NCI-H524 (cell line): ENCODE measurements at regions not wholly inside any gene's neighbourhood (a gene's known extent, or its start where the extent isn't known, plus 50 kb on each side); places are given as distances from the start of the nearest gene placed in this dataset.

ENCODE experiments used
- DNase-seq, 2 experiments: peaks; one replicate each; lab custom pipeline; 2025; lab: John Stamatoyannopoulos, UW

GRCh38 chr14:53516261-53516774 lies 363.2 kb upstream of the DDHD1 start:
- DNase-seq: no peak

- DNase-seq: no peak
Measured at GRCh38 chr14:53515276-53515675, 362.2 kb upstream of the DDHD1 start.

GRCh38 chr14:53514197-53514596 lies 361.1 kb upstream of the DDHD1 start:
- no peak for DNase-seq

GRCh38 chr14:53510281-53510912 lies 357.3 kb upstream of the DDHD1 start:
- no peak for DNase-seq

- peak in 1 of 2 experiments; percentile 38 for DNase-seq
Measured at GRCh38 chr14:53509276-53510244, 356.4 kb upstream of the DDHD1 start.

- DNase-seq: no peak
Measured at GRCh38 chr14:53501361-53502211, 348.5 kb upstream of the DDHD1 start.

GRCh38 chr14:53500191-53500590 lies 347.1 kb upstream of the DDHD1 start:
- DNase-seq: no peak

GRCh38 chr14:53496668-53497067 lies 343.5 kb upstream of the DDHD1 start:
- DNase-seq: no peak

- DNase-seq: no peak
Measured at GRCh38 chr14:53495846-53496343, 342.8 kb upstream of the DDHD1 start.

- DNase-seq: no peak
Measured at GRCh38 chr14:53494587-53494986, 341.5 kb upstream of the DDHD1 start.

- DNase-seq: no peak
Measured at GRCh38 chr14:53493860-53494259, 340.7 kb upstream of the DDHD1 start.

GRCh38 chr14:53493320-53493719 lies 340.2 kb upstream of the DDHD1 start:
- DNase-seq: no peak

- no peak for DNase-seq
Measured at GRCh38 chr14:53491884-53492277, 338.8 kb upstream of the DDHD1 start.

GRCh38 chr14:53491256-53491883 lies 338.2 kb upstream of the DDHD1 start:
- no peak for DNase-seq

GRCh38 chr14:53478174-53478573 lies 325.1 kb upstream of the DDHD1 start:
- no peak for DNase-seq

- peak in 1 of 2 experiments; percentile 5 for DNase-seq
Measured at GRCh38 chr14:53473480-53473879, 320.4 kb upstream of the DDHD1 start.

GRCh38 chr14:53472306-53472705 lies 319.2 kb upstream of the DDHD1 start:
- DNase-seq: no peak

GRCh38 chr14:53470351-53471043 lies 317.4 kb upstream of the DDHD1 start:
- no peak for DNase-seq

- DNase-seq: no peak
Measured at GRCh38 chr14:53468876-53469275, 315.8 kb upstream of the DDHD1 start.

GRCh38 chr14:53464376-53464775 lies 311.3 kb upstream of the DDHD1 start:
- no peak for DNase-seq
